ENCODE measurements at regions not wholly inside any gene's neighbourhood (a gene's known extent, or its start where the extent isn't known, plus 50 kb on each side); places are given as distances from the start of the nearest gene placed in this dataset.

GRCh38 chrX:39115166-39115565, 313.9 kb downstream of the MID1IP1 start:
- Histone ChIP-seq H3K4me3 (ENCODE audit: low read depth, low read length, poor library complexity, severe bottlenecking) (no peak overlapping the region), H4K20me1 (ENCODE audit: insufficient read depth, low read length) (no peaks in the 10 kb centered on the region), H3K36me3 (ENCODE audit: insufficient read depth, low read length) (no peaks in the 10 kb centered on the region), H3K9me3 (ENCODE audit: low read length) (no peaks in the 10 kb centered on the region), H3K4me1 (ENCODE audit: insufficient read depth, low read length, severe bottlenecking) (no peaks in the 10 kb centered on the region), H2AFZ (ENCODE audit: low read length) (no peak overlapping the region), H3K27me3 (ENCODE audit: insufficient read depth, low read length) (no peaks in the 10 kb centered on the region), H3K4me2 (ENCODE audit: low read length) (no peak overlapping the region), H3F3A (ENCODE audit: insufficient read depth, low read length) (no peaks in the 10 kb centered on the region), H3K9me2 (ENCODE audit: low read depth, low read length) (no peaks in the 10 kb centered on the region), H3K9ac (ENCODE audit: low read length) (no peak overlapping the region), H3K79me2 (ENCODE audit: insufficient read depth, low read length) (no peaks in the 10 kb centered on the region), H3K27ac (ENCODE audit: low read depth, low read length, poor library complexity, severe bottlenecking) (no peak overlapping the region)
- TF ChIP-seq EZH2 (IDR thresholded peaks at IDR 0.05; ENCODE audit: borderline replicate concordance, low read length) (no peak), CTCF (IDR thresholded peaks at IDR 0.05; ENCODE audit: low read length) (no peak)

- Histone ChIP-seq H3K9me2 (ENCODE audit: low read depth, low read length) (no peaks in the 10 kb centered on the region), H3K27ac (ENCODE audit: low read depth, low read length, poor library complexity, severe bottlenecking) (no peak overlapping the region), H3F3A (ENCODE audit: insufficient read depth, low read length) (no peaks in the 10 kb centered on the region), H3K79me2 (ENCODE audit: insufficient read depth, low read length) (no peaks in the 10 kb centered on the region), H3K9me3 (ENCODE audit: low read length) (no peaks in the 10 kb centered on the region), H3K9ac (ENCODE audit: low read length) (no peak overlapping the region), H3K27me3 (ENCODE audit: insufficient read depth, low read length) (no peaks in the 10 kb centered on the region), H3K4me3 (ENCODE audit: low read depth, low read length, poor library complexity, severe bottlenecking) (no peak overlapping the region), H2AFZ (ENCODE audit: low read length) (no peak overlapping the region), H3K4me1 (ENCODE audit: insufficient read depth, low read length, severe bottlenecking) (no peaks in the 10 kb centered on the region), H3K36me3 (ENCODE audit: insufficient read depth, low read length) (no peaks in the 10 kb centered on the region), H3K4me2 (ENCODE audit: low read length) (no peak overlapping the region), H4K20me1 (ENCODE audit: insufficient read depth, low read length) (no peaks in the 10 kb centered on the region)
- TF ChIP-seq CTCF (IDR thresholded peaks at IDR 0.05; ENCODE audit: low read length) (no peak), EZH2 (IDR thresholded peaks at IDR 0.05; ENCODE audit: borderline replicate concordance, low read length) (no peak)
These were observed 315.8 kb downstream of the MID1IP1 start for GRCh38 chrX:39117101-39117500.

GRCh38 chrX:39121903-39122302, 320.6 kb downstream of the MID1IP1 start:
- Histone ChIP-seq H3K79me2 (ENCODE audit: insufficient read depth, low read length) (no peaks in the 10 kb centered on the region), H3K9me2 (ENCODE audit: low read depth, low read length) (no peaks in the 10 kb centered on the region), H3K4me1 (ENCODE audit: insufficient read depth, low read length, severe bottlenecking) (no peaks in the 10 kb centered on the region), H3K9ac (ENCODE audit: low read length) (no peak overlapping the region), H3K9me3 (ENCODE audit: low read length) (no peaks in the 10 kb centered on the region), H3K4me2 (ENCODE audit: low read length) (no peak overlapping the region), H2AFZ (ENCODE audit: low read length) (no peak overlapping the region), H3F3A (ENCODE audit: insufficient read depth, low read length) (no peaks in the 10 kb centered on the region), H3K36me3 (ENCODE audit: insufficient read depth, low read length) (no peaks in the 10 kb centered on the region), H3K27ac (ENCODE audit: low read depth, low read length, poor library complexity, severe bottlenecking) (no peak overlapping the region), H3K4me3 (ENCODE audit: low read depth, low read length, poor library complexity, severe bottlenecking) (no peak overlapping the region), H4K20me1 (ENCODE audit: insufficient read depth, low read length) (no peaks in the 10 kb centered on the region), H3K27me3 (ENCODE audit: insufficient read depth, low read length) (no peaks in the 10 kb centered on the region)
- TF ChIP-seq CTCF (IDR thresholded peaks at IDR 0.05; ENCODE audit: low read length) (no peak), EZH2 (IDR thresholded peaks at IDR 0.05; ENCODE audit: borderline replicate concordance, low read length) (no peak)
